ENCODE measurements at regions not wholly inside any gene's neighbourhood (a gene's known extent, or its start where the extent isn't known, plus 50 kb on each side); places are given as distances from the start of the nearest gene placed in this dataset.

- Histone ChIP-seq H3K4me2 (no peak overlapping the region), H3K4me3 (no peak overlapping the region), H3K27me3 (no peaks in the 10 kb centered on the region), H4K20me1 (ENCODE audit: insufficient read depth, poor library complexity, severe bottlenecking) (no peaks in the 10 kb centered on the region), H3K36me3 (replicated peaks; ENCODE audit: insufficient read depth, low read depth) (no peaks in the 10 kb centered on the region), H3K9me2 (replicated peaks; ENCODE audit: insufficient read depth) (no peaks in the 10 kb centered on the region), H3K79me2 (no peaks in the 10 kb centered on the region), H3K9me3 (ENCODE audit: low read depth) (no peaks in the 10 kb centered on the region), H2AFZ (no peak overlapping the region), H3K27ac (no peak overlapping the region), H3K4me1 (ENCODE audit: insufficient read depth) (no peaks in the 10 kb centered on the region)
- TF ChIP-seq EZH2 (IDR thresholded peaks at IDR 0.05; ENCODE audit: borderline replicate concordance) = no peak
- TF ChIP-seq CTCF (IDR thresholded peaks at IDR 0.05; ENCODE audit: poor library complexity) = no peak
- no peak for TF ChIP-seq EZH2phosphoT487 (IDR thresholded peaks at IDR 0.05; ENCODE audit: low read depth, severe bottlenecking, unreplicated experiment)
- no peak for DNase-seq (ENCODE audit: low spot score)
- 76% methylated on average over 2 of the region's 2 CpGs for WGBS (ENCODE audit: low lambda C conversion rate, missing lambda C conversion rate)
Measured at GRCh38 chrX:137195991-137196390, 162.2 kb upstream of the GPR101 start.

- Histone ChIP-seq H3K4me2 (no peak overlapping the region), H3K4me1 (ENCODE audit: insufficient read depth) (no peaks in the 10 kb centered on the region), H3K9me3 (ENCODE audit: low read depth) (no peaks in the 10 kb centered on the region), H3K9me2 (replicated peaks; ENCODE audit: insufficient read depth) (no peaks in the 10 kb centered on the region), H3K4me3 (no peak overlapping the region), H4K20me1 (ENCODE audit: insufficient read depth, poor library complexity, severe bottlenecking) (no peaks in the 10 kb centered on the region), H3K79me2 (no peaks in the 10 kb centered on the region), H2AFZ (no peak overlapping the region), H3K36me3 (replicated peaks; ENCODE audit: insufficient read depth, low read depth) (no peaks in the 10 kb centered on the region), H3K27me3 (no peaks in the 10 kb centered on the region), H3K27ac (no peak overlapping the region)
- WGBS (ENCODE audit: low lambda C conversion rate, missing lambda C conversion rate) = 43% methylated on average over 2 of the region's 2 CpGs
- DNase-seq (ENCODE audit: low spot score) = no peak
- no peak for TF ChIP-seq CTCF (IDR thresholded peaks at IDR 0.05; ENCODE audit: poor library complexity)
- no peak for TF ChIP-seq EZH2 (IDR thresholded peaks at IDR 0.05; ENCODE audit: borderline replicate concordance)
- TF ChIP-seq EZH2phosphoT487 (IDR thresholded peaks at IDR 0.05; ENCODE audit: low read depth, severe bottlenecking, unreplicated experiment) = no peak
Measured at GRCh38 chrX:137195296-137195695, 161.5 kb upstream of the GPR101 start.

GRCh38 chrX:137194164-137194563 lies 160.4 kb upstream of the GPR101 start:
- Histone ChIP-seq H3K27ac (no peak overlapping the region), H3K9me2 (replicated peaks; ENCODE audit: insufficient read depth) (no peaks in the 10 kb centered on the region), H3K79me2 (no peaks in the 10 kb centered on the region), H3K27me3 (no peaks in the 10 kb centered on the region), H3K9me3 (ENCODE audit: low read depth) (no peaks in the 10 kb centered on the region), H3K4me1 (ENCODE audit: insufficient read depth) (no peaks in the 10 kb centered on the region), H3K36me3 (replicated peaks; ENCODE audit: insufficient read depth, low read depth) (no peaks in the 10 kb centered on the region), H3K4me2 (no peak overlapping the region), H3K4me3 (no peak overlapping the region), H2AFZ (no peak overlapping the region), H4K20me1 (ENCODE audit: insufficient read depth, poor library complexity, severe bottlenecking) (no peaks in the 10 kb centered on the region)
- 17% methylated on average over 4 of the region's 4 CpGs for WGBS (ENCODE audit: low lambda C conversion rate, missing lambda C conversion rate)
- TF ChIP-seq CTCF (IDR thresholded peaks at IDR 0.05; ENCODE audit: poor library complexity) = peak; percentile 37
- no peak for TF ChIP-seq EZH2 (IDR thresholded peaks at IDR 0.05; ENCODE audit: borderline replicate concordance)
- no peak for TF ChIP-seq EZH2phosphoT487 (IDR thresholded peaks at IDR 0.05; ENCODE audit: low read depth, severe bottlenecking, unreplicated experiment)
- DNase-seq (ENCODE audit: low spot score) = peak; percentile 24

GRCh38 chrX:137187540-137187939 lies 153.7 kb upstream of the GPR101 start:
- TF ChIP-seq EZH2phosphoT487 (IDR thresholded peaks at IDR 0.05; ENCODE audit: low read depth, severe bottlenecking, unreplicated experiment) = no peak
- no peak for TF ChIP-seq EZH2 (IDR thresholded peaks at IDR 0.05; ENCODE audit: borderline replicate concordance)
- TF ChIP-seq CTCF (IDR thresholded peaks at IDR 0.05; ENCODE audit: poor library complexity) = no peak
- Histone ChIP-seq H3K9me2 (replicated peaks; ENCODE audit: insufficient read depth) (no peaks in the 10 kb centered on the region), H3K36me3 (replicated peaks; ENCODE audit: insufficient read depth, low read depth) (no peaks in the 10 kb centered on the region)

More at GRCh38 chrX:137187540-137187939, 153.7 kb upstream of the GPR101 start:
- Histone ChIP-seq H3K4me2 (no peak overlapping the region), H3K27me3 (no peaks in the 10 kb centered on the region), H4K20me1 (ENCODE audit: insufficient read depth, poor library complexity, severe bottlenecking) (no peaks in the 10 kb centered on the region), H2AFZ (no peak overlapping the region), H3K79me2 (no peaks in the 10 kb centered on the region), H3K4me3 (no peak overlapping the region), H3K4me1 (ENCODE audit: insufficient read depth) (no peaks in the 10 kb centered on the region), H3K27ac (no peak overlapping the region), H3K9me3 (ENCODE audit: low read depth) (no peaks in the 10 kb centered on the region)
- DNase-seq (ENCODE audit: low spot score) = no peak
- 65% methylated on average over 4 of the region's 4 CpGs for WGBS (ENCODE audit: low lambda C conversion rate, missing lambda C conversion rate)
